Lung (tissue), 11 donors: ENCODE measurements at regions not wholly inside any gene's neighbourhood (a gene's known extent, or its start where the extent isn't known, plus 50 kb on each side); places are given as distances from the start of the nearest gene placed in this dataset.

Experiments
- ATAC-seq: fragments of 200-7000 bp; cut with Tn5 transposase; one replicate; pipeline ENCODE4 v1.9.1; 2020; ENCODE audit warnings: moderate number of reproducible peaks; ENCODE audit not compliant: insufficient read depth, low FRiP score
- DNase-seq, 3 donors: peaks; one replicate each; pipeline ENCODE4 v3.0.0-alpha.2; 2013 to 2017
- H3K27ac ChIP-seq, 2 donors: one replicate each; pipeline ENCODE4 v1.5.1; 2013; ENCODE audit warnings: mild to moderate bottlenecking in 2 of 2, moderate library complexity in 2 of 2, control low read depth in 1 of 2, inconsistent platforms in 1 of 2, low read depth in 1 of 2, low read length in 1 of 2
- H3K27me3 ChIP-seq, 3 donors: one replicate each; pipeline ENCODE4 v1.5.1; 2013; ENCODE audit warnings: low read length in 2 of 3; ENCODE audit not compliant: control insufficient read depth in 3 of 3, insufficient read depth in 3 of 3
- H3K36me3 ChIP-seq, 4 donors: one replicate each; pipeline ENCODE4 v1.5.1; 2013; ENCODE audit warnings: low read length in 4 of 4, mild to moderate bottlenecking in 1 of 4, moderate library complexity in 1 of 4; ENCODE audit not compliant: control insufficient read depth in 4 of 4, insufficient read depth in 4 of 4
- H3K4me1 ChIP-seq, 5 donors: one replicate each; pipeline ENCODE4 v1.5.1; 2013; ENCODE audit warnings: low read length in 5 of 5, mild to moderate bottlenecking in 2 of 5, moderate library complexity in 1 of 5; ENCODE audit not compliant: control insufficient read depth in 5 of 5, insufficient read depth in 5 of 5
- H3K4me3 ChIP-seq: one replicate; pipeline ENCODE4 v1.5.1; 2013; ENCODE audit warnings: mild to moderate bottlenecking, control low read depth, moderate library complexity
- H3K9ac ChIP-seq, 2 donors: one replicate each; pipeline ENCODE4 v1.5.1; 2013; ENCODE audit warnings: low read length in 2 of 2, control low read depth in 1 of 2; ENCODE audit not compliant: insufficient read depth in 1 of 2
- H3K9me3 ChIP-seq, 4 donors: one replicate each; pipeline ENCODE4 v1.5.1; 2013; ENCODE audit warnings: low read length in 3 of 4, mild to moderate bottlenecking in 1 of 4, moderate library complexity in 1 of 4; ENCODE audit not compliant: control insufficient read depth in 4 of 4, insufficient read depth in 3 of 4
- CTCF ChIP-seq: IDR thresholded peaks from 2 replicates; pipeline ENCODE4 v1.5.1; 2012; ENCODE audit warnings: mild to moderate bottlenecking; ENCODE audit errors: control extremely low read depth, extremely low read depth
- WGBS, 2 donors: extraction: QIAGEN DNeasy Blood & Tissue Kit; methylation state at CpG; one replicate each; pipeline ENCODE4 v1.1.7; 2013; 5-methylcytosine and 5-hydroxymethylcytosine counted together
- donor health status: control.
- donor health status: control.
- donor health status: Bipolar disorder and iron deficiency.
- donor health status: healthy.
- donor health status: DM: yes; HTN: yes; CAD: no.

GRCh38 chr11:115627071-115627470, 122.9 kb upstream of the CADM1 start:
- peaks cover 0 to 3% (median 0%) of the 10 kb centered on the region in 4 donors for H3K9me3 ChIP-seq
- TF ChIP-seq CTCF: no peak
- H3K27me3 ChIP-seq: no peaks in the 10 kb centered on the region
- no peaks in the 10 kb centered on the region for H3K36me3 ChIP-seq
- H3K27ac ChIP-seq: no peak overlapping the region
- H3K4me1 ChIP-seq: peaks cover 6 to 22% (median 9%) of the 10 kb centered on the region in 5 donors
- no peak overlapping the region for H3K4me3 ChIP-seq
- no peak overlapping the region for H3K9ac ChIP-seq
- DNase-seq: no peak
- no peak for ATAC-seq
- 84 to 91% methylated on average over 3 of the region's 3 CpGs for WGBS, 2 donors

GRCh38 chr11:115626414-115626813, 122.2 kb upstream of the CADM1 start:
- H3K27ac ChIP-seq: no peak overlapping the region
- no peaks in the 10 kb centered on the region for H3K36me3 ChIP-seq
- H3K4me1 ChIP-seq: peaks cover 6 to 23% (median 9%) of the 10 kb centered on the region in 5 donors
- DNase-seq (no peak), ATAC-seq (no peak)
- H3K4me3 ChIP-seq: no peak overlapping the region
- TF ChIP-seq CTCF: no peak
- WGBS, 2 donors: 73 to 78% methylated on average over 2 of the region's 2 CpGs
- H3K9me3 ChIP-seq: peaks cover 0 to 1% (median 0%) of the 10 kb centered on the region in 4 donors
- no peak overlapping the region for H3K9ac ChIP-seq
- H3K27me3 ChIP-seq: no peaks in the 10 kb centered on the region

GRCh38 chr11:115625502-115625901, 121.3 kb upstream of the CADM1 start:
- WGBS, 2 donors: 82 to 85% methylated on average over 5 of the region's 5 CpGs
- no peak for DNase-seq
- TF ChIP-seq CTCF: no peak
- ATAC-seq: no peak
- peaks cover 6 to 23% (median 9%) of the 10 kb centered on the region in 5 donors for H3K4me1 ChIP-seq
- peaks cover 0 to 1% (median 0%) of the 10 kb centered on the region in 4 donors for H3K9me3 ChIP-seq
- H3K27me3 ChIP-seq: no peaks in the 10 kb centered on the region
- no peaks in the 10 kb centered on the region for H3K36me3 ChIP-seq
- no peak overlapping the region for H3K9ac ChIP-seq
- H3K4me3 ChIP-seq: no peak overlapping the region
- no peak overlapping the region for H3K27ac ChIP-seq

- Histone ChIP-seq H3K9ac (no peak overlapping the region), H3K9me3 (no peaks in the 10 kb centered on the region), H3K27ac (no peak overlapping the region), H3K36me3 (no peaks in the 10 kb centered on the region), H3K27me3 (no peaks in the 10 kb centered on the region), H3K4me1 (peaks cover 0 to 15% (median 9%) of the 10 kb centered on the region in 5 donors), H3K4me3 (no peak overlapping the region)
- DNase-seq (no peak), ATAC-seq (no peak)
- no peak for TF ChIP-seq CTCF
- WGBS, 2 donors: 92 to 94% methylated on average over 7 of the region's 7 CpGs
These were observed 119.8 kb upstream of the CADM1 start for GRCh38 chr11:115624065-115624464.
